ENCODE measurements at regions not wholly inside any gene's neighbourhood (a gene's known extent, or its start where the extent isn't known, plus 50 kb on each side); places are given as distances from the start of the nearest gene placed in this dataset.

DNA sequence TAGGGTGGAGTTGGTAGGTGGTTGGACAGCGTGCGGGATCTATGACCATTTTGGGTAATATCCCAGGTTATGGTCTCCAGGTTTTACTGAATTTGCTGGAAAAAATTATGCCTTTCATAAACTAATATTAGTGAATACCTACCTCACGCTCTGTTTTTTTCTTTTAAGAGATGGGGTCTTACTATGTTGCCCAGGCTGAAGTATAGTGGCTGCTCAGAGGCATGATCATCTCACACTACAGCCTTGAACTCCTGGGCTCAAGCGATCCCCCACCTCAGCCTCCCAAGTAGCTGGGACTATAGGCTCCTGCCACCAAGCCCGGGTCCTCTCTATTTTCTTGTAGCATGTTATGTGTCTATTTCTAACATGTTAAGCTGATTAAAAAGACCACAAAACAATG lies 100.2 kb downstream of the RHOU start:
- peaks cover 0 to 23% (median 0%) of the 10 kb centered on the region in 9 donors for H3K27me3 ChIP-seq
- no peak for ATAC-seq
- H3K4me1 ChIP-seq, result peaks cover 0 to 18% (median 10%) of the 10 kb centered on the region in 12 donors
- intact Hi-C loops (cut with DNase I), result loop anchor here in 2 of 10 donors (10.0 kb wide), 2 partner anchors 59 to 101 kb away; partner anchors contain the start of gene RHOU (in 1 of the 2)
- TF ChIP-seq CTCF (IDR thresholded peaks at IDR 0.05) (no peak), POLR2A (IDR thresholded peaks at IDR 0.05) (no peak)
- H3K36me3 ChIP-seq, result no peaks in the 10 kb centered on the region
- WGBS, 4 donors, result 94 to 98% (median 96%) methylated on average over 5 of the region's 5 CpGs
- no peak for DNase-seq
- H3K4me3 ChIP-seq, result no peak overlapping the region
- no peaks in the 10 kb centered on the region for H3K9me3 ChIP-seq
- H3K27ac ChIP-seq, result no peak overlapping the region

DNA sequence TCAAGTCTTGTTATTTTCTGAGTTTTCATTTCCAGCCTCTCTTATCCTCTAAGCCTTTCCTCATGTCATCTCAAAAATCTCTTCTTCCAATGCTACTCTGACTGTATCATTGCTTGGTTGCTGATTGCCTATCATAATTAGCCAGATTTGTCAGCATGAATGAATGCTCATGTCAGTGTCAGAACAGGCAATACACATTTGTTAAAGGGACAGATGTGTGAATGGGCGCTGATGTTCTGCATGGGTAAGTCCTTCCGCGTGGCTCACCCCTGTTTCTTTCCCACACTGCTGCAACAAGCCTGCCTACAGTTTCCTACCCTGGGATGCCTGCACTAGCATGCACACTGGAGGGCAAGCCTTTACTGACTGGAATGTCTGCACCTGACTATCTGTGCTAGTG lies 100.6 kb downstream of the RHOU start:
- H3K9me3 ChIP-seq, result no peaks in the 10 kb centered on the region
- intact Hi-C loops (cut with DNase I), result loop anchor here in 2 of 10 donors (10.0 kb wide), 2 partner anchors 59 to 101 kb away; partner anchors contain the start of gene RHOU (in 1 of the 2)
- peaks cover 0 to 23% (median 0%) of the 10 kb centered on the region in 9 donors for H3K27me3 ChIP-seq
- peaks cover 0 to 18% (median 10%) of the 10 kb centered on the region in 12 donors for H3K4me1 ChIP-seq
- DNase-seq, result no peak
- WGBS, 4 donors, result 89 to 95% (median 90%) methylated on average over 3 of the region's 3 CpGs
- no peak for ATAC-seq
- no peak overlapping the region for H3K4me3 ChIP-seq
- H3K36me3 ChIP-seq, result no peaks in the 10 kb centered on the region
- H3K27ac ChIP-seq, result no peak overlapping the region
- TF ChIP-seq CTCF (IDR thresholded peaks at IDR 0.05) (no peak), POLR2A (IDR thresholded peaks at IDR 0.05) (no peak)

- H3K4me3 ChIP-seq, result no peak overlapping the region
- H3K4me1 ChIP-seq, result peaks cover 0 to 18% (median 10%) of the 10 kb centered on the region in 12 donors
- 68 to 78% (median 74%) methylated on average over 3 of the region's 3 CpGs for WGBS, 4 donors
- H3K27ac ChIP-seq, result no peak overlapping the region
- peaks cover 0 to 23% (median 0%) of the 10 kb centered on the region in 9 donors for H3K27me3 ChIP-seq
- TF ChIP-seq POLR2A (IDR thresholded peaks at IDR 0.05), result no peak
- no peak for TF ChIP-seq CTCF (IDR thresholded peaks at IDR 0.05)
- ATAC-seq (no peak), DNase-seq (no peak)
- no peaks in the 10 kb centered on the region for H3K36me3 ChIP-seq
- intact Hi-C loops (cut with DNase I), result loop anchor here in 2 of 10 donors (10.0 kb wide), 2 partner anchors 58 to 102 kb away; partner anchors contain the start of gene RHOU (in 1 of the 2)
- H3K9me3 ChIP-seq, result no peaks in the 10 kb centered on the region
These were observed 101.1 kb downstream of the RHOU start for GRCh38 chr1:228836427-228836826.

- Histone ChIP-seq H3K27ac (no peak overlapping the region), H3K4me3 (no peak overlapping the region), H3K9me3 (no peaks in the 10 kb centered on the region), H3K36me3 (no peaks in the 10 kb centered on the region), H3K27me3 (peaks cover 0 to 23% (median 0%) of the 10 kb centered on the region in 9 donors), H3K4me1 (peaks cover 0 to 21% (median 10%) of the 10 kb centered on the region in 12 donors)
- ATAC-seq (no peak), DNase-seq (no peak)
- no peak for TF ChIP-seq POLR2A (IDR thresholded peaks at IDR 0.05)
- no peak for TF ChIP-seq CTCF (IDR thresholded peaks at IDR 0.05)
- intact Hi-C loops (cut with DNase I), result loop anchor here in 2 of 10 donors (10.0 kb wide), 2 partner anchors 58 to 102 kb away; partner anchors contain the start of gene RHOU (in 1 of the 2)
- 92 to 98% (median 95%) methylated on average over 8 of the region's 8 CpGs for WGBS, 4 donors
These were observed 101.8 kb downstream of the RHOU start for GRCh38 chr1:228837032-228837431.
